Activated T-cell treated with anti-CD3 and anti-CD28 coated beads for 1 hour (primary cell): ENCODE measurements at regions not wholly inside any gene's neighbourhood (a gene's known extent, or its start where the extent isn't known, plus 50 kb on each side); places are given as distances from the start of the nearest gene placed in this dataset.

Experiments used
- DNase-seq: peaks from one replicate; pipeline ENCODE4 v3.0.0-alpha.2; 2020; ENCODE audit warnings: low read depth

GRCh38 chr3:66854601-66855151 is 143.4 kb upstream of the KBTBD8 start:
- no peak for DNase-seq

DNA sequence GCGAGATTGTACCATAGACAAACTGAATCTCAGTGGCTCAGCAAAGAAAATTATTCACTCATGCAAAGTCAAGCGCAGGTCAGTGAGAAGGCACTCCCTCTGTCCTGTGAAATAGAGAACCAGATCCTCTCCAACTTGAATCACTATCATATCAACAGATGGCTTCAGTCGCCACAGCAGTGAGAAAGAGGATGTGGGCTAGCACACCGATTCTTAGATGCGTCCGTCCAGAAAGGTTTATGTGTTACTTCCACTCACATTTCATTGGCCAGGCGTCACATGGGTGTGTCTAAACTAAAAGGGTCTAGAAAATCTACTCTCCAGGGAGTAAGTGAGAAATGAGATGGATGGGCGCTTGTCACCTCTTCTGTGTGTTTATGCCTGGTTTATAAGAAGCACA is 141.6 kb upstream of the KBTBD8 start:
- no peak for DNase-seq

GRCh38 chr3:66858656-66859381 is 139.3 kb upstream of the KBTBD8 start:
- DNase-seq = no peak

DNA sequence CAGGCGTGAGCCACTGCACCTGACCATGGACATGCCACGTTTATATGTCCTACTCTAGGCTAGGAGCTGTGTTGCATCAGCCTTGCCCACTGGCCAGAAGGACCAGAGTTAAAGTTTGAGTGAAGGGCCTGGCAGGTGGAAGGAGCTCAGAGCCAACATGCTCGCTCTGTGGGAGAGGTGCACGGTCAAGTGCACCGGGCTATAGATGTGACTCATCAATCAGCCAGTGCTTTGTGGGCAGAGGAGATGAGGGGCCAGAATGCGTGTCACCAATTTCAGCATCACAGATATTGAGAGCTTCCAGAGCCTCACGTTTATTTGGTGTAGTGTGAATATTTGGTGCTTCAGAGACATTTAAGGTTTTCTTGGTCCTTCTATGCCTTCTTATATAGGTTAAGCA is 137.3 kb upstream of the KBTBD8 start:
- DNase-seq = no peak

DNA sequence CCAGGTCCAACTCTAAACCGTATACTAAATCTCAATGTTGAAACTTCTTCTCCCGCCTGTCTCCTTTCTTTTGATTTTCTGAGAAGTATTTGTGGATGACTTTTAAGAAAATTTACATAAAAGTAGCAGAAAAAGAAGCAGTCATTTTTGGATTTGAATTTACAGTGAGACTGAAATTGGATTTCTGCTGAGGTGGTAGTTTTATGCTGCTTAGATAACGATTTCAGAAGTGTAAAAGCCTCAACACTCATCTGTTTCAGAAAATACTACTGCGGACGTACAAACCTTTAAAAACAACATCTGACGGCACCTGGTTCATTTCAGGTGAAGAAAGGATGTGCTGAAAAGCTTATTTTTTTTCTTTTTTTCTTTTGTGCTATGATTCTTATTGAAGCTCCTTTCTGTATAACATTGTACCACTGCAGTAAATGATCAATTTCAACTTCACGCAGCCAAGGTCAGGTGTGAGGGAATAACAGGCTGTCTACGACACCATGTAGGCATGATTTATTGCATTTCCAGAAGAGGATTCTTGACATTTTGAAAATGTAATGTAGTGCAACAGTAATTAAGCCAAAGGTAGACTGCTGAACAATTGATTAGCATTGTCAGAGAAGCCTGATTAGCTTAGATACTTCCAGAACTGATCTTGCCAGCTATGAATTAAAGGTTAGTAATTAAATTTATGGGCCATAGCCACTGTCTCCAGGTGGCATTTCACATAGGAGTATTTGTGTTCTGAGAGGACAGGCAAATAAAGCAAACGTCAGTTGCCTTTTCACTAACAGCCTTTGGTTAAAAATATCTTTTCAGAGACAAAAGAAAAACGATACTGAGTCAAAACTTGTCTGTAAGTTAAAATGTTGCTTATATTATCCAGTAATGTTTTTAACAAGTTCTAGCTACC is 134.6 kb upstream of the KBTBD8 start:
- DNase-seq = no peak

DNA sequence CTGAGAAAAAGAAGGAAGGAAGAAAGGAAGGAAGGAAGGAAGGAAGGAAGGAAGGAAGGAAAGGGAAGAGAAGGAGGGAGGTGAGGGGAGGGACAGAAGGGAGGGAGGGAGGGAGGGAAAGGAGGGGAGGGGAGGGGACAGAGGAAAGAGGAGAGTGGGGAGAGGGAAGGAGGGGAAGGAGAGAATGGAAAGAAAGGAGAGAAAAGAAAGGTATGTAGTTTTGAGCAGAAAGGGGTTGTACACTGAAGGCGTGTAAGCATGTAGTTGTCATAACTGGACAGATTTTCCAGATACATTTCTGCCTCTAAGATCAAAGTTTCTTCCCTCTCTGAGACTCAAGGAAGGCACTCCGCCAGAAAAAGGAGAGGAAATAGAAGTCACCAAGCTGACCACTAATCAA is 113.4 kb upstream of the KBTBD8 start:
- no peak for DNase-seq

GRCh38 chr3:66885326-66886000 is 112.6 kb upstream of the KBTBD8 start:
- DNase-seq = no peak

- DNase-seq = no peak
These were observed 108.2 kb upstream of the KBTBD8 start for GRCh38 chr3:66889750-66890494.

GRCh38 chr3:66898155-66898554 is 100.0 kb upstream of the KBTBD8 start:
- no peak for DNase-seq

GRCh38 chr3:66904336-66904735 is 93.8 kb upstream of the KBTBD8 start:
- no peak for DNase-seq

GRCh38 chr3:66904831-66905493 is 93.1 kb upstream of the KBTBD8 start:
- no peak for DNase-seq

DNA sequence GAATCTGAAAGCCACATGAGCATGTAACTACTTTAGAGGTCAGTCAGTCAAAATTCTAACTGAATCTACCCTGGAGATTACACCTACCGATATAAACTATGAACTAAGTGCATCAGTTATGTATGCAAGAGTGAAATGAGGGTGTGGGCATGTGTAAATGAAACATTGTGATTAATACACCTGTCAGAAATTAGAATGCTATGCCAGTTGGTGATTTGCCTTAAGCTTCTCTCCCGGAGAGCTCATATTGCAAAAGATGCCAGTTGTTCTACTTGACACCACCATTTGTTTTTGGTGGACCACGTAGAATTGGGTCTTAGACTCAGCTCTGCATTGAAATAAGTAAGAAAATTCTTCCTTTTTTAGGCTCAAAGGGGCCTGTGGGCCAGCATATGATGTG is 91.0 kb upstream of the KBTBD8 start:
- no peak for DNase-seq

DNA sequence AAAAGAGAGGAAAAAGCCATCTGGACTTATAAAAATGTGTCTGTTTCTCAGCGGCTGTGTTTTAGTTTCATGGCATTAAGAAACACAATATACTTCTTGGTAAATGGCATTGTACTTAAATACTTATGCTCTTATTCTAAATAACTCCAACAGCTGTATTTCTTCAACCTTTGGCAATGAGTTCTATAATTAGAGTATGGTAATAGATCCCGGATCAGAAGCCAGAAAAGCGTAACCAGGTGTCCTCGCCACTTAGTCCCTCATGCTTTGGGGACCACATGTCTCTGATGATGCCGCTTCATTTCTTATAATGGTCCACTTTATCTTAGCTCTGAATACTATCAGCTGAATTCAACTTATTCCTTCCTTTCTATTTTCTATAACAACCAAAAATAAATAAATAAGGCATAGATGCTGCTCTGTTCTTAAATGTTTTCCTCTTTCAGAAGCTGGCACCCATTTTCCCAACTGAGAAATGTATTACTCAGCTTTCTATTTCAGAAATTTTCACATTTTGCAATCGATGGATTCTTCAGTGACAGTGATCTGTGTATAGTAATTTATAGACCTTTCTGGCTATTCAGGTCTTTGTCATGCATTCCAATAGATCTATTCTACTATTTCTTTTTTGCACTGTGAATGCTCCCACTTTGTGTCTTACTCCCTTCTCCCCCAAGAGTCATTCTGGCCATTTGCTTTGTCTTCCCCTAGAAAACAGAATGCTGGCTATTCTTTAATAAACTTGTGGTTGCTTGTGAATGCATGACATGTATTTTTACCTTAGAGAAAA is 87.6 kb upstream of the KBTBD8 start:
- no peak for DNase-seq

GRCh38 chr3:66912306-66912705 is 85.8 kb upstream of the KBTBD8 start:
- DNase-seq = no peak

DNA sequence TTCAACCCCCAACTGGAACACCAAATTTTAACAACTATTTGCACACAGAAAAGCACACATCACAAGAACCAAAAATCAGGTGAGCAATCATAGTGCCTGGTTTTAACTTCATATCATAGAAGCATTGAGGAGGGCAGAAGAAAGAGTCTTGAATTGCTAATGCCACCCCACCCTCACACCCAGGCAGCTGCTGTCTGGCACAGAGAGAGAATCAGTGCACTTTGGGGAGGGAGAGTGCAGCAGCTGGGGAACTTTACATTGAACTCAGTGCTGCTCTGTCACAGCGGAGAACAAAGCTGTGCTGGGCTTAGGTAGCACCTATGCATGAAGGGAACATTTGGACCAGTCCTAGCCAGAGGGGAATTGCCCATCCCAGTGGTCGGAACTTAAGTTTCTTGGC is 76.0 kb upstream of the KBTBD8 start:
- DNase-seq = no peak

GRCh38 chr3:66923969-66924368 is 74.1 kb upstream of the KBTBD8 start:
- no peak for DNase-seq

GRCh38 chr3:66928252-66928651 is 69.9 kb upstream of the KBTBD8 start:
- no peak for DNase-seq

GRCh38 chr3:66931291-66931690 is 66.8 kb upstream of the KBTBD8 start:
- no peak for DNase-seq

DNA sequence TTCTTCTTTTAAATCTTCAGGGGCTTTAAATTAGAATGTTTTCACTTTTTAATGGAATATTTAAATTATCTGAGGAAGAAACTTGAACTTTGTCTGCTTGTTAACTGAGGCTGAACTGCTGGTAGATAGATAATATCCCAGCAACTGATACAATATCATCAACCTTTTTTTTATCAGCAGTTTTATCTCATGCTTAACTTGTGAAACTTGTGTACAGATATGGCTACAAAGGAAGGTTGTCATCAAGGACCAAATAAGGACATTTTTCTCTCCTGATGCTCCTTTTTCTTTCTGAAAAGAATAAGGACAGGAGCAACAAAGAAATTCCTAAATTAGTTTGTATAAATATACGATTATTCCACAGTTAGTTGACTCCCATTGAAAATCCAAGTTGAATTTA is 66.4 kb upstream of the KBTBD8 start:
- no peak for DNase-seq

- no peak for DNase-seq
These were observed 64.9 kb upstream of the KBTBD8 start for GRCh38 chr3:66933233-66933632.
